SK-N-DZ (cell line): ENCODE measurements at regions not wholly inside any gene's neighbourhood (a gene's known extent, or its start where the extent isn't known, plus 50 kb on each side); places are given as distances from the start of the nearest gene placed in this dataset.
A peak's percentile ranks its signal among the peaks of the same experiment; 100 is the strongest.

Source experiments
- DNase-seq: peaks from one replicate; pipeline ENCODE4 v3.0.0-alpha.2; 2015; ENCODE audit warnings: low spot score

DNA sequence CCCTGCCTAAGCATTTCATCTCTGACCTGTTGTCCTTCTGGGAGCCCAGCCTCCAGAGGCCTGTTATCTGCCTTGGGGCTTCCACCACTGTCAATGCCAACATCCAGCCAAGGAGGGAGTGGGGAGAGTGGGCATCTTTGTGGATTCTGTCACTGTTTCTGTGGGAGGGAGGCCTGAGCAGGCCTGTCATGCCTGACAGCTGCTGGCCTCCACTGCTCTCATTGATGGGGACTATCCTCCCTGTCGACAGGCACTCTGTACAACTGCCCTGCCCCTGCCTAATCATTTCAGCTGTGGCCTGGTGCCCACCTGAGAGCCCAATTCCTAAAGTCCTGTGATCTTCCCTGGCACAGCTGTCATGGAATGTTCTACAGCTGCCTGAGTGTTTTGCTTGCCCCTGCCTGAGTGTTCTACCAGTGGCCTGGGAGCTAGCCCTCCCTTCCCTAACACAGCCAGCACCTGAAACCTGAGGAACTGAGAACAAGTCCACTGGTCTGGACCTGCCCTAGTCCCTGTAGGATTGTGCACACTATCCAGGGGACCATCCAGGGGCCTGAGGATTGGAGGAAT lies 145.3 kb downstream of the FAM83B start:
- no peak for DNase-seq

GRCh38 chr6:54992789-54993188 lies 146.2 kb downstream of the FAM83B start:
- peak; percentile 14 for DNase-seq

GRCh38 chr6:54993294-54993693 lies 146.7 kb downstream of the FAM83B start:
- DNase-seq, result no peak

DNA sequence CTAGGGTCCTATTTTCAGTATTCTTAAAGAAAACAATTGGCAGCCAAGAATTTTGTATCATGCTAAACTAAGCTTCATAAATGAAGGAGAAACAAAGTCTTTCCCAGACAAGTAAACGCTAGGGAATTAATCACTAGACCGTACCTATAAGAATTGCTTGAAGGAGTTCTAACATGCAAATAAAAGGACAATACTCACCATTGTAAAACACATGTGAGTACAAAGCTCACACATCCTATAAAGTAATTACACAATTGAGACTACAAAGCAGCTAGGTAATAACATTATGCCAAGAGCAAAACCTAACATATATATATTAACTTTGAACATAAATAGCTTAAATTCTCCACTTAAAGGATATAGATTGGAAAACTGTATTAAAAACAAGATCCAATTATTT lies 147.4 kb downstream of the FAM83B start:
- DNase-seq, result no peak

DNA sequence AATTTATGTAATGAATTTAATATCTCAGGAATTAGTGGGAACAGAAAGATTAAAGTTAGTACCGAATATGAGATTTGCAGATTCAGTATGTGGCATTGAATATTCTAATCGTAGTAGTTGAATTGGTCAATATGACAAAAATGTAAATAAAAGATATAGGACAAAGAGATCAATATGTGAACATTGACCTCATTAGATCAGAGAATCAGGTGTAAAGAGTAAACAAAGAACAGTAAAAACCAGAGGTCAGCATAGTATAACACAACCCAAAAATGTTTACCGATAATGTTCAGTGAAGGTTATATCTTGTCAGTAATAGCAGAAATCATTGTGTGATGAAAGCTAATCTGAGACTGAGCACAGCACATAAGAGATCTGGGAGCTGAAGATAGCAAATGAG lies 152.0 kb downstream of the FAM83B start:
- DNase-seq, result no peak

DNA sequence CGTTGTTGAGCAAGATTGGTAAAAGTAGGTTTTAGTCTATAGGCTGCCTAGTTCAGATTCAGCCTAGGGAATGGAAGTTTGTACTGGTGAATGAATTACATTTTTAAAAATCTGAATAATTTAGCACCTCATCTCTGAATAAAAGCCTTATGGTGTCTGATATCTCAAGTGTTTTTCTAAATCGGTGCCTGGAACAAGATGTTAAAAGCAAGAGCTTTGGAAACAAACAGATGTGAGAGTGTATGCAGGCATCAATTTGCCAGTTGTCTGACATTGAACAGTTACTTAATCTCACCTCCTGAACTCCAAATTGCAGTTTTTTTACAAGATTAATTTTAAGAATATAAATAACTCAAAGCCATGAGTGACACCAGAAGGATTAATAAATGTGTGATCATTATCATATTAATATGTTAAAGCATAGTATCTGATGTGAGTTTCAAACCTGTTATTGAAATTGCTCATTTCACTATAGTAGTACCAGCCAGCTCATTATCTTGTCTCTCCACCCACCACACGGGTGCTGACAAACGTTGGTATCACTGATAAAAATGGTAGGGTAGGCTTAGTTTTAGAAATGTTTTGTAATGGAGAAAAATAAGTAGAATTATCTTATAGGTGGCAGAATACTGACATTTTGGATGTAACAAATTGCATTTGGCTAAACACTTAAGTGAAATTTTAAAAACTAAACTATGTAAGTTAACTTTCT lies 157.3 kb downstream of the FAM83B start:
- DNase-seq, result no peak

- no peak for DNase-seq
Measured at GRCh38 chr6:55009131-55009530, 162.6 kb downstream of the FAM83B start.

DNA sequence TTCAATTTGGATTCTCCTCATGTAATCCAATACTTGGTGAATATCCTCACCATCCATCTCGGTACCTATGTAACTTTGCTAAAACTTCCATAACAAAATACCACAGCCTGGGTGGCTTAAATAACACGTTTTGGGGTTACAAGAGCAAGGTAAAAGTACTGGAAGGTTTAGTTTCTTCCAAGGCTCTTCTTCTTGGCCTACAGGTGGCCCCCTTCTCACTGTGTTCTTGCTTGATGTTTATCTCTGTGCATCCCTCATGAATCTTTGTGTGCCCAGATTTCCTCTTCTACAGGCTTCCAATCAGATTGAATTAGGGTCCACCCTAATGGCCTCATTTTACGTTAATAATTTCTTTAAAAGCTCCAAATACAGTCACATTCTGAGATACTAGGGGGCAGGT lies 163.3 kb upstream of the HCRTR2 start:
- no peak for DNase-seq

GRCh38 chr6:55012454-55012853 lies 161.9 kb upstream of the HCRTR2 start:
- no peak for DNase-seq

DNA sequence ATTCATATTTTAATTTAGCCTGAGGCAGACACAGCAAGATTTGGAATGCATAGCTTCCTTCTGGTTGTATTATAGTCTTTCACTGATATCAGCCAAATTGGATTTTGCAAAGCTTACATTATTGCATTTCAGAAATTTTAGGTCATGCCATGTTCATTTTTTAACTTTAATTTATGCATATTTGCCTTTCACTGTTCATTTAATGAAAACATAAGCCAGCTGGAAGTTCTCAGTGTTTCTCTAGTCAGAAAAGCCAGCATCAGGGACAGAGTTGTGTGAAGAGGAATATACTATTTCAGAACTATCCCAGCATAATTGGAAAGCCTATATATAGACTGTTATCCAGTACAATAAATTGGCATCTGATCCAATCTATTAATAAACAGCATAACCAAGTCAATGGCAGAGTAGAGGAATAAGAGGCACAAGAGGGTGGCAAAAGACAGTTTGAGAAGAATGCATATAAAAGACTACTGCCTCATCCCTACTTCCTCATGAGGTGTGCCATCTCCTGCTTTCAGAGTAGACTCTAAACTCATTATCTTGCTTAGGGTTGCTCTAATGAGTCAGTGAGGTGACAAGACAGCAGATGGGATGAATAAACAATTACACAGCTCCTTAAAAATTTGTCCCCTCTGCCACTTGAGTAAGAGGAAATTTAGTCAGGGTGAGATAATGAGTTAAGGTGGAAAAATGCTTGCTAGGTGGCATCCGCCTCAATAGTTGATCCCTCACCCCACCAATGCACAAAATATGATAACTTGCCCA lies 159.8 kb upstream of the HCRTR2 start:
- DNase-seq, result no peak

DNA sequence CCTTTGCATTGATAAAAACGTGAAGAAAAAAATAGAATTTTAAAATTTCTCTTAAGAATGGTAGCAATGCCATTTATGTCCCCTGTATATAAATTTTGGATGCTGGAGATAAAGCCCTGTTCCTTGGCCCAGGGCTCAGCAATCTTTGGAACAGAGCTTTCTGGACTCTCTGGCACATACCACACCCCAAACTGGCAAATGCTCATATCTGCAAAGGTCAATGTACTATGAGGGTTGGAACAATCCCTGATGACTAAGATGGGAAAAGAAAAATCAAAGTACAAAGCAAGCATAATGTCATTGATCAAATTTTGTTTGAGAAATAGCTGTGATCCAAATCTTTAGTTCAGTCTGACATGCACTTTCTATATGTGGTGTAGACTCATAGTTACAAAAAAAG lies 158.1 kb upstream of the HCRTR2 start:
- no peak for DNase-seq

DNA sequence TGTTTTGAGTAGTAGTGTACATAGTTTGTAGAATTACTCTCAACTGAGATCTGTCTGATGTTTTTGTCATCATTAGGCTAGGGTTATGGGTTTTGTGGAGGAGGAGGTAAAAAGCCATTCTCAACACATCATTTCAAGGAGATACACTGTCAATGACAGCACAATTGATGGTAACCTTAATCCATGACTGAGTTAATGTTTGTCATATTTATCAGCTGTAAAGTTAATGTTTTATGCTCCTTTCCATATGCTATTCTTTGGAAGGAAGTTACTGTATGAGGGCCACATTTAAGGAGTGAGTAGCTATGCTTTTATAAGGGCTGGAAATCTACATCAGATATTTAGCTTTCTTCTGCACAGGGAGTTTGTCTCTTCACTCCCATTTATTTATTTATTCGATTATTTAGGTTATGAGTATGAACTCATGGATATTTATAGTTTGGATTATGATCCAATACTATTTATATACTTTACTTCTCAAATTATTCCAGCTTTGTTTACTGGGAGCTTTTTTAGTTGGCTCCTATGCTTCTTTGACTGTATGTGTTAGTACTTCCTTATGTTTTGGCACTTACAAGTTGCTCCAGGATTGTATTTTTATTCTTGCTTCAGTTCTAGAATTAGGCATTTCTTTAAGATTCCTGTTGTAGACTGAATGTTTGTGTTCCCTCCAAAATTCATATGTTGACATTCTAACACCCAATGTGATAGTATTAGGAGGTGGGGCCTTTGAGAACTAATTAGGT lies 156.6 kb upstream of the HCRTR2 start:
- no peak for DNase-seq

GRCh38 chr6:55019591-55019990 lies 154.7 kb upstream of the HCRTR2 start:
- DNase-seq, result no peak

DNA sequence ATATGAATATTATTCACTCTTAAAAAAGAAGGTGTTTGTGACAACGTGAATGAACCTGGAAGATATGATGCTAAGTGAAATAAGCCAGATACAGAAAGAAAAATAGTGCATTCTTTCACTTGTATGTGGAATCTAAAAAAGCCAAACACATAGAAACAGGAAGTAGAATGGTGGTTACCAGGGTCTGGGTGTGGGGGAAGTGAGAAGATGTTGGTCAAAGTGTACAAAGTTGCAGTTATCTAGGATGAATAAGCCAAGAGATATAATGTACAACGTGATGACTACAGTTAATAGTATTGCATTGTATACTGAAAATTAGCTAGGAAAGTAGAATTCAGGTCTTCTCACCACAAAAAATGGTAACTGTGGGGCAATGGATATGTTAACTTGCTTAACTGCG lies 151.1 kb upstream of the HCRTR2 start:
- no peak for DNase-seq

DNA sequence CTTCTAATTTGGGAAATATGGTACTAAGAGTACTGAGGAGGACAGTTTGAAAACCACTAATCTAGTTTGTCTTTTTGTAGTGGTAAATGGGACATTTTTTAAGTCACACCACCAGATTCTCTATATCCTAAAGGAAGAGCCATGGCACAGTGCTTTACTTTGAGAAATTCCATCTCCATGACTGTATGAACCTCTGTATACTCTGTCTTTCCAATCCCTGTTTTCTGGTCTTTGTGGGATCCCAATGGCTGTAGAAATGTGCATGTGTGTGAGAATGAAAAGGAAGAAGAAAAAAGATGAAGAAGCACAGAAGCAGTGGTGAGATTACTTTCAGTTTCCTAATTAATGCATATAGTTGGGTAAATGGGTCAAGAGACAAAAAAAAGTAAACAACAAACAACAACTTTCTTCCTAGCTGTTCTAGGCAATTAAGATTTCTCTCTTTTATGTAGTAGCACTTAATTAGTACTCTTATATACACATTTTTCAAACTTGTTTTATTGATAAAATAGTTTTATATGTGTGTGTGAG lies 141.2 kb upstream of the HCRTR2 start:
- no peak for DNase-seq

- no peak for DNase-seq
Measured at GRCh38 chr6:55034752-55035151, 139.6 kb upstream of the HCRTR2 start.

DNA sequence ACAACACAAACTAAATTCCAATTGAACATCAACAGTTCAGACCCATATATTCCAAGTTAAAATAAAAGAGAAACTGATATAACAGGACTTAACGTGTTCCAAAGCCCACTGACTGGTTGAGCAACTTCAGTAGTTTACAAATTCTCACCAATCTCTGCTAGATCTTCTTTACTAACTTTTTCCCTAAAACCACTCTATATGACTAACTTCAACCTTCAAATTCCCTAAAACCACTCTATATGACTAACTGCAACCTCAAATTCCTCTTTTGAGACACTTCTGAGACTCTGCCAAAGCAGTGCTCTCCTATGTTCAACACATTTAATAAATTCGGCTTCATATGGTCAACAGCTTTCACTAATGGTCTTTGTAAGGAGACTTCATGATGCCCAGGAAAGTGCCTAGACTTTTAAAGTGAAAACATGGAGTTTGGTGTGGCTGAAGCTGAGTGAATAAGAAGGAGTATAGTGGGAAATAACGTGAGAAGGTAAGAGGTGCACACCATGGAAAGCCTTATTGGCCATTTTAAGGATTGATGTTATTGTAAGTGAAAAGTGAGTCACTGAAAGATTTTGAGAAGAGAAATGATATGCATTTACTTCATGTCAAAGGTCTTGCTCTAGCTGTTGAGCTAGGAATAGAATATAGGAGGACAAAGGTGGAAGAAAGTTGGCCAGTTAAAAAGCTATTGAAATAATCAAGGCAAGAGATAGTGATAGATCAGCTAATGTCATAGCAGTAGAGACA lies 134.0 kb upstream of the HCRTR2 start:
- no peak for DNase-seq

GRCh38 chr6:55046869-55047422 lies 127.4 kb upstream of the HCRTR2 start:
- DNase-seq, result no peak

DNA sequence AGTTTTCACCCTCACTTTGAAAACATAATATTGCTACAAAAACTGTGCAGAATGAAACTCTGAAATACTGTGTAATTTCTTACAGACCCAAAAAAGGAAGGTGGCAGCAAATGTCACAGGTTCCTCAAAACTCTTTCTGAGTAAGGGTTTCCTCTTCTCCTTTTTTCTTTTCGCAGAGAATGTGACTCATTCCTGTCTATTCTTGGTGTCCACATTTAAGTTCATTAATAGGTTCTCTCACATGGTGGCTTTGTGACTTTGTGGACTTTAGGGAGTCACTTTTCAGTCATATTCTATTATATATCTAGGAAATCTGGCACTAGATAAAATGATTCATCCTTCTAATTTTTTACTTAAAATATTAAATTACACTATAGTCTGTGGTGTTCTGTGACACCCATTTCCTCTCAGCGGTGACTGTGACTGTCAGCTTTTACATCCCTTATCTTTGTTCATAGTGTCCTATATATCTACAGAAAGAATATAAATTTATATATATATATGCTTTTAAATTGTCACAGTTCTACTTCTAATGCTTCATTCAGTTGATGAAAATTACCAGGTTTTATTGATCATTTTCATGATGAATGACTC lies 126.8 kb upstream of the HCRTR2 start:
- no peak for DNase-seq

DNA sequence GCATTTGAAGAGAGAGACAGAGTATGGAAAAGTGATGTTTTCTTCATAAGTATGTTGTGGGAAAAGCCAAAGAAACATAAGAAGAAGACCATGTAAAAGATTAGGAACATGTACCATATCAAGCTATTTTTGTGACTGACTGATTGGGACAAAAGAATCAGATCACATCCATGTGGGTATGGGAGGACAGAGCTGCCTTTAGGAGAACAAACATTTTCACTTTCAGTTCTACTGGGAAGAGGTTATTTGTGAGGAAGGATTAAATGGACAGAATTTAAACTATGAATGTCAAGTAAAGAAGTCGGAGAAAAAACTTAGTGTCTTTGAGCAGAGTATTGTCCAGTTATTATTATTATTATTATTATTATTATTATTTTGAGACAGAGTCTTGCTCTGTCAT lies 124.4 kb upstream of the HCRTR2 start:
- DNase-seq, result no peak

GRCh38 chr6:55052846-55053245 lies 121.5 kb upstream of the HCRTR2 start:
- no peak for DNase-seq
